K562 (cell line): ENCODE measurements at regions not wholly inside any gene's neighbourhood (a gene's known extent, or its start where the extent isn't known, plus 50 kb on each side); places are given as distances from the start of the nearest gene placed in this dataset.
A peak's percentile ranks its signal among the peaks of the same experiment; 100 is the strongest.
"Not testable (repeated sequence)": the region's sequence is repeated elsewhere in the genome, so short reads cannot be mapped to it uniquely, and the experiment has no call there.

Source experiments
- ATAC-seq: fragments of 200-7000 bp; cut with Tn5 transposase; 3 replicates; pipeline ENCODE4 v1.9.1; 2020; ENCODE audit warnings: moderate library complexity
- BruUV-seq: library from RNA; stranded (reverse); fragments of 400-500 nt; replicated peaks from 2 replicates; lab custom pipeline; 2021; lab: Mats Ljungman, UMichigan
- CTCF ChIA-PET: fragments of 300-600 bp; formaldehyde crosslinking; extraction: SDS; loops from one replicate; lab custom pipeline; 2021; ENCODE audit warnings: low intra/inter-chr PET ratio; lab: Yijun Ruan, JAX
- POLR2A ChIA-PET: fragments of 300-600, 350-650 bp; sonication (Branson Sonifier 250); formaldehyde crosslinking; extraction: SDS; loops from one replicate; lab custom pipeline; 2021; ENCODE audit warnings: antibody characterized with exemption, inconsistent platforms; lab: Yijun Ruan, JAX
- DNase-seq, 4 experiments: peaks; one replicate each; pipeline versions ENCODE4 v3.0.0 to v3.0.0-alpha.2; 2011 to 2018; ENCODE audit warnings: low spot score in 3 of 4, mixed read lengths in 3 of 4; ENCODE audit errors: extremely low read depth in 1 of 4
- FAIRE-seq: peaks from 2 replicates; lab custom pipeline; 2011; peaks lifted over from hg19 to GRCh38; lab: Jason Lieb, UNC
- H2AFZ ChIP-seq: 2 replicates; pipeline ENCODE4 v1.6.0; 2011; ENCODE audit warnings: low read depth, low read length, control low read depth, inconsistent platforms
- H3K27ac ChIP-seq: fragments of 200-600 bp; 3 replicates; pipeline ENCODE4 v1.8.0; 2011; ENCODE audit warnings: low read depth, mild to moderate bottlenecking, control low read depth, inconsistent platforms, low read length, moderate library complexity, mixed read lengths; ENCODE audit errors: extremely low read depth
- H3K27me3 ChIP-seq, 2 experiments: fragments of 300-600 bp in 1 of 2; 2 replicates in 1 of 2; 3 replicates in 1 of 2; pipeline versions ENCODE4 v1.6.0 to v1.8.0; 2011; ENCODE audit warnings: inconsistent platforms in 2 of 2, low read length in 2 of 2, mild to moderate bottlenecking in 1 of 2, mixed read lengths in 1 of 2, moderate library complexity in 1 of 2; ENCODE audit not compliant: control insufficient read depth in 2 of 2, insufficient read depth in 2 of 2
- H3K36me3 ChIP-seq: fragments of 300-600 bp; 3 replicates; pipeline ENCODE4 v1.8.0; 2011; ENCODE audit warnings: mild to moderate bottlenecking, low read length, inconsistent platforms; ENCODE audit not compliant: control insufficient read depth, insufficient read depth
- H3K4me1 ChIP-seq, 2 experiments: fragments of 200-600 bp in 1 of 2; replicated peaks in 1 of 2; 2 replicates in 1 of 2; 3 replicates in 1 of 2; pipeline versions ENCODE4 v1.5.1 to v1.8.0; 2011; ENCODE audit warnings: inconsistent platforms in 2 of 2, low read length in 2 of 2, mild to moderate bottlenecking in 1 of 2, mixed read lengths in 1 of 2, moderate library complexity in 1 of 2; ENCODE audit not compliant: control insufficient read depth in 2 of 2, insufficient read depth in 2 of 2
- H3K4me2 ChIP-seq: 2 replicates; pipeline ENCODE4 v1.6.1; 2011; ENCODE audit warnings: low read length, control low read depth, inconsistent platforms, mixed read lengths; ENCODE audit not compliant: insufficient read depth
- H3K4me3 ChIP-seq: fragments of 200-600 bp; sonication (generic), shearing (Covaris generic); 2 replicates; pipeline ENCODE4 v1.5.1; 2016; ENCODE audit warnings: control low read depth, inconsistent platforms
- H3K79me2 ChIP-seq: fragments of 200-600 bp; 3 replicates; pipeline ENCODE4 v1.8.0; 2011; ENCODE audit warnings: low read length, inconsistent platforms; ENCODE audit not compliant: control insufficient read depth, insufficient read depth
- H3K9ac ChIP-seq, 2 experiments: 2 replicates each; pipeline versions ENCODE4 v1.6.0 to v1.6.1; 2011; ENCODE audit warnings: low read depth in 2 of 2, low read length in 2 of 2, control low read depth in 1 of 2, inconsistent platforms in 1 of 2, mild to moderate bottlenecking in 1 of 2, mixed read lengths in 1 of 2; ENCODE audit not compliant: insufficient read depth in 1 of 2
- H3K9me1 ChIP-seq: one replicate; pipeline ENCODE4 v1.6.0; 2011; ENCODE audit warnings: inconsistent platforms, mild to moderate bottlenecking, low read length, moderate library complexity; ENCODE audit not compliant: control insufficient read depth, insufficient read depth
- H3K9me3 ChIP-seq: replicated peaks from 2 replicates; pipeline ENCODE4 v1.5.1; 2011; ENCODE audit warnings: low read depth, low read length, inconsistent platforms; ENCODE audit not compliant: control insufficient read depth, insufficient read depth
- H4K20me1 ChIP-seq: replicated peaks from 2 replicates; pipeline ENCODE4 v1.6.1; 2011; ENCODE audit warnings: low read length, inconsistent platforms, mixed read lengths; ENCODE audit not compliant: control insufficient read depth, insufficient read depth
- SPI1 ChIP-seq: IDR thresholded peaks from 2 replicates; pipeline ENCODE4 v1.6.1; 2011; ENCODE audit warnings: low read depth, low read length, control low read depth, borderline replicate concordance
- WGBS: fragments of 100-300 bp; shearing (Covaris generic); methylation state at CpG from one replicate; pipeline ENCODE4 v1.1.6; 2016; ENCODE audit warnings: low coverage, mixed read lengths; ENCODE audit not compliant: insufficient coverage; ENCODE audit errors: missing lambda C conversion rate; 5-methylcytosine and 5-hydroxymethylcytosine counted together
- in situ Hi-C: fragments of 300-500 bp; cut with MboI; formaldehyde crosslinking; loops from 4 replicates; pipeline ENCODE4 v1.15.0; 2018; ENCODE audit warnings: inconsistent platforms, mixed read lengths
- intact Hi-C: fragments of 100-400 bp; cut with micrococcal nuclease; formaldehyde crosslinking; loops from 2 replicates; pipeline ENCODE4 v1.14.2; 2022

GRCh38 chr2:111430817-111431661 is 310.3 kb downstream of the BCL2L11 start:
- H2AFZ ChIP-seq, BruUV-seq, in situ Hi-C loops, intact Hi-C loops, H3K27ac ChIP-seq, DNase-seq, H3K27me3 ChIP-seq, H3K4me2 ChIP-seq, CTCF ChIA-PET, H3K9ac ChIP-seq, H3K9me3 ChIP-seq, H3K4me3 ChIP-seq, H4K20me1 ChIP-seq, ATAC-seq, H3K36me3 ChIP-seq, POLR2A ChIA-PET, H3K9me1 ChIP-seq: not testable (repeated sequence)
- H3K79me2 ChIP-seq = peaks cover 55% of the 10 kb centered on the region
- H3K4me1 ChIP-seq = peaks cover 7 to 11% of the 10 kb centered on the region in 2 experiments; a peak in 3 of 5 replicates
- FAIRE-seq = peak; percentile 6
- WGBS = 25% methylated on average over 4 of the region's 9 CpGs

- peak overlapping the region in 1 of 2 experiments; percentile 9; a peak in 1 of 4 replicates for H3K9ac ChIP-seq
- POLR2A ChIA-PET, H3K36me3 ChIP-seq, H3K4me2 ChIP-seq, BruUV-seq, H4K20me1 ChIP-seq, H3K4me3 ChIP-seq, H3K27ac ChIP-seq, in situ Hi-C loops, FAIRE-seq, CTCF ChIA-PET, H3K9me1 ChIP-seq, intact Hi-C loops, ATAC-seq, H2AFZ ChIP-seq, DNase-seq, H3K9me3 ChIP-seq, H3K27me3 ChIP-seq: not testable (repeated sequence)
- H3K4me1 ChIP-seq = peaks cover 7 to 11% of the 10 kb centered on the region in 2 experiments; a peak in 3 of 5 replicates
- H3K79me2 ChIP-seq = peaks cover 50% of the 10 kb centered on the region
- TF ChIP-seq SPI1 = peak; percentile 5; the same call in 1 of the 2 replicates
- WGBS = 33% methylated on average over 3 of the region's 3 CpGs
These were observed 311.7 kb downstream of the BCL2L11 start for GRCh38 chr2:111432423-111432822.

- POLR2A ChIA-PET, H3K27ac ChIP-seq, H3K9me1 ChIP-seq, DNase-seq, in situ Hi-C loops, BruUV-seq, CTCF ChIA-PET, H3K9me3 ChIP-seq, H2AFZ ChIP-seq, FAIRE-seq, intact Hi-C loops, H3K36me3 ChIP-seq, H4K20me1 ChIP-seq, H3K4me3 ChIP-seq, H3K27me3 ChIP-seq: not testable (repeated sequence)
- peaks cover 7 to 11% of the 10 kb centered on the region in 2 experiments; a peak in 3 of 5 replicates for H3K4me1 ChIP-seq
- peak overlapping the region in 1 of 2 experiments; percentile 58; a peak in 1 of 4 replicates for H3K9ac ChIP-seq
- peak; percentile 8 for ATAC-seq
- WGBS = 28% methylated on average over 3 of the region's 9 CpGs
- peak overlapping the region; percentile 49 for H3K4me2 ChIP-seq
- H3K79me2 ChIP-seq = peaks cover 53% of the 10 kb centered on the region
These were observed 312.3 kb downstream of the BCL2L11 start for GRCh38 chr2:111432916-111433499.
